ENCODE measurements at regions not wholly inside any gene's neighbourhood (a gene's known extent, or its start where the extent isn't known, plus 50 kb on each side); places are given as distances from the start of the nearest gene placed in this dataset.

- ChIA-PET POLR2A (no interaction called here), CTCF (ENCODE audit: low intra/inter-chr PET ratio, low total read pairs) (no interaction called here)
- Histone ChIP-seq H4K20me1 (ENCODE audit: insufficient read depth, low read length) (no peaks in the 10 kb centered on the region), H3K9me3 (ENCODE audit: low read length) (no peaks in the 10 kb centered on the region), H3K36me3 (replicated peaks in 1 of 2; ENCODE audit: control insufficient read depth in 1 of 2, insufficient read depth in 2 of 2, low read length in 2 of 2) (no peaks in the 10 kb centered on the region), H3K4me2 (ENCODE audit: low read depth, low read length) (no peak overlapping the region), H3K9ac (ENCODE audit: insufficient read depth, low read depth, low read length) (no peak overlapping the region), H2AFZ (ENCODE audit: low read length) (no peak overlapping the region), H3K4me1 (ENCODE audit: insufficient read depth, low read length) (no peaks in the 10 kb centered on the region), H3K27me3 (ENCODE audit: control insufficient read depth in 1 of 2, insufficient read depth in 2 of 2, low read length in 2 of 2) (no peaks in the 10 kb centered on the region; a peak in 1 of 5 replicates), H3K4me3 (replicated peaks in 1 of 3; ENCODE audit: insufficient read depth in 1 of 3, low read depth in 2 of 3, low read length in 3 of 3) (no peak overlapping the region), H3K27ac (ENCODE audit: extremely low read length, insufficient read depth, low read length) (no peak overlapping the region), H3K79me2 (ENCODE audit: insufficient read depth, low read length) (no peaks in the 10 kb centered on the region)
- BruUV-seq (replicated peaks), result no TSS peak
- WGBS (ENCODE audit: low lambda C conversion rate), result 45% methylated on average over 4 of the region's 4 CpGs
- no peak for FAIRE-seq
- no peak for ATAC-seq
- intact Hi-C loops (cut with micrococcal nuclease; ENCODE audit: unreplicated experiment) (no loop called here), in situ Hi-C loops (cut with HindIII; ENCODE audit: extremely low pct_ligation_motif_present, low pct_unique_long_range_greater_than_20kb) (no loop called here)
- no peak for DNase-seq (ENCODE audit: low spot score)
- TF ChIP-seq, protein P1, sequence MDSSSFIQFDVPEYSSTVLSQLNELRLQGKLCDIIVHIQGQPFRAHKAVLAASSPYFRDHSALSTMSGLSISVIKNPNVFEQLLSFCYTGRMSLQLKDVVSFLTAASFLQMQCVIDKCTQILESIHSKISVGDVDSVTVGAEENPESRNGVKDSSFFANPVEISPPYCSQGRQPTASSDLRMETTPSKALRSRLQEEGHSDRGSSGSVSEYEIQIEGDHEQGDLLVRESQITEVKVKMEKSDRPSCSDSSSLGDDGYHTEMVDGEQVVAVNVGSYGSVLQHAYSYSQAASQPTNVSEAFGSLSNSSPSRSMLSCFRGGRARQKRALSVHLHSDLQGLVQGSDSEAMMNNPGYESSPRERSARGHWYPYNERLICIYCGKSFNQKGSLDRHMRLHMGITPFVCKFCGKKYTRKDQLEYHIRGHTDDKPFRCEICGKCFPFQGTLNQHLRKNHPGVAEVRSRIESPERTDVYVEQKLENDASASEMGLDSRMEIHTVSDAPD (CRISPR knock-in tag; IDR thresholded peaks at IDR 0.05), result no peak
- TF ChIP-seq ZFP91 (CRISPR knock-in tag; IDR thresholded peaks at IDR 0.05; ENCODE audit: borderline replicate concordance), result no peak
- no peak for TF ChIP-seq NCOR1 (IDR thresholded peaks at IDR 0.05; ENCODE audit: borderline replicate concordance, low read length)
- no peak for TF ChIP-seq KDM4B (CRISPR knock-in tag; IDR thresholded peaks at IDR 0.05)
- TF ChIP-seq HMG20B (CRISPR knock-in tag; conservative IDR thresholded peaks at IDR 0.05), result no peak
- TF ChIP-seq SYNCRIP (IDR thresholded peaks at IDR 0.05; ENCODE audit: insufficient read depth, low read depth, low read length), result no peak
- TF ChIP-seq JDP2 (CRISPR knock-in tag; IDR thresholded peaks at IDR 0.05; ENCODE audit: borderline replicate concordance), result no peak
- TF ChIP-seq ZNF577 (CRISPR knock-in tag; IDR thresholded peaks at IDR 0.05; ENCODE audit: borderline replicate concordance, low read depth), result no peak
- TF ChIP-seq SOX13 (IDR thresholded peaks at IDR 0.05), result no peak
- no peak for TF ChIP-seq SOX13 (CRISPR knock-in tag; conservative IDR thresholded peaks at IDR 0.05 in 1 of 2, IDR thresholded peaks at IDR 0.05 in 1 of 2)
- TF ChIP-seq ISL2 (CRISPR knock-in tag; IDR thresholded peaks at IDR 0.05), result no peak
- no peak for TF ChIP-seq ZBTB38 (CRISPR knock-in tag; IDR thresholded peaks at IDR 0.05)
- no peak for TF ChIP-seq ZNF468 (CRISPR knock-in tag; IDR thresholded peaks at IDR 0.05)
These were observed 367.1 kb upstream of the B3GAT1 start for GRCh38 chr11:134779179-134779578.
